ENCODE measurements at regions not wholly inside any gene's neighbourhood (a gene's known extent, or its start where the extent isn't known, plus 50 kb on each side); places are given as distances from the start of the nearest gene placed in this dataset.

DNA sequence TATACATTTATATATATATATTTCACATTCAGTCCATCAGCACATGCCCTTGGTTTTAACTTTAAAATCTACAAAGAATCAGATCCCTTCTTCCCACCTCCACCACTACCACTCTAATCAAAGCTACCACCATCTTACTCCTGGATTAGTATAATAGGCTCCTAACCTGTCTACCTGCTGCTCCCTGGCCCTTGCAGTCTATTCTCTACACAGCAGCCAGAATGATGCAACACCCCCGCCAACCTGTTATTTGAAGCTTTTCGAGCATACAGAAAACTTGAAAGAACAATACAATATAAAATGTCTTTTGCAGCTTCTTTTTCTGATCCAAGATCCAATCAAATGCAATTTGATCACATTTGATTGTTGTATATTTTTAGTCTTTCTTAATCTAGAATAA lies 165.9 kb upstream of the HMGA2 start:
- TF ChIP-seq TFCP2L1 (CRISPR knock-in tag; IDR thresholded peaks at IDR 0.05) (no peak), RCOR1 (IDR thresholded peaks at IDR 0.05; ENCODE audit: low read depth, low read length) (no peak), ESRRA (IDR thresholded peaks at IDR 0.05; ENCODE audit: borderline replicate concordance, low read length) (no peak), HDAC2 (IDR thresholded peaks at IDR 0.05) (no peak), RAD21 (conservative IDR thresholded peaks at IDR 0.05 in 1 of 2, IDR thresholded peaks at IDR 0.05 in 1 of 2) (no peak), KDM5A (IDR thresholded peaks at IDR 0.05) (no peak), POLR2A (IDR thresholded peaks at IDR 0.05; ENCODE audit: low read length) (no peak), SMC3 (IDR thresholded peaks at IDR 0.05) (no peak)
- TF ChIP-seq, protein P1, sequence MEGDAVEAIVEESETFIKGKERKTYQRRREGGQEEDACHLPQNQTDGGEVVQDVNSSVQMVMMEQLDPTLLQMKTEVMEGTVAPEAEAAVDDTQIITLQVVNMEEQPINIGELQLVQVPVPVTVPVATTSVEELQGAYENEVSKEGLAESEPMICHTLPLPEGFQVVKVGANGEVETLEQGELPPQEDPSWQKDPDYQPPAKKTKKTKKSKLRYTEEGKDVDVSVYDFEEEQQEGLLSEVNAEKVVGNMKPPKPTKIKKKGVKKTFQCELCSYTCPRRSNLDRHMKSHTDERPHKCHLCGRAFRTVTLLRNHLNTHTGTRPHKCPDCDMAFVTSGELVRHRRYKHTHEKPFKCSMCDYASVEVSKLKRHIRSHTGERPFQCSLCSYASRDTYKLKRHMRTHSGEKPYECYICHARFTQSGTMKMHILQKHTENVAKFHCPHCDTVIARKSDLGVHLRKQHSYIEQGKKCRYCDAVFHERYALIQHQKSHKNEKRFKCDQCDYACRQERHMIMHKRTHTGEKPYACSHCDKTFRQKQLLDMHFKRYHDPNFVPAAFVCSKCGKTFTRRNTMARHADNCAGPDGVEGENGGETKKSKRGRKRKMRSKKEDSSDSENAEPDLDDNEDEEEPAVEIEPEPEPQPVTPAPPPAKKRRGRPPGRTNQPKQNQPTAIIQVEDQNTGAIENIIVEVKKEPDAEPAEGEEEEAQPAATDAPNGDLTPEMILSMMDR (IDR thresholded peaks at IDR 0.05), result no peak

Measured in A549 (cell line).